HepG2 (cell line): ENCODE measurements at regions not wholly inside any gene's neighbourhood (a gene's known extent, or its start where the extent isn't known, plus 50 kb on each side); places are given as distances from the start of the nearest gene placed in this dataset.

Experiments used
- ATAC-seq: fragments of 200-7000 bp; cut with Tn5 transposase; 3 replicates; pipeline ENCODE4 v1.9.1; 2020; ENCODE audit warnings: mild to moderate bottlenecking, moderate library complexity
- BruUV-seq: library from RNA; stranded (reverse); fragments of 400-500 nt; replicated peaks from 2 replicates; lab custom pipeline; 2021; lab: Mats Ljungman, UMichigan
- CTCF ChIA-PET: fragments of 300-600 bp; formaldehyde crosslinking; extraction: SDS; loops from one replicate; lab custom pipeline; 2021; ENCODE audit warnings: low total read pairs, inconsistent platforms, low intra/inter-chr PET ratio; lab: Yijun Ruan, JAX
- POLR2A ChIA-PET: fragments of 350-600 bp; sonication (Branson Sonifier 250); formaldehyde crosslinking; loops from one replicate; lab custom pipeline; 2020; ENCODE audit warnings: antibody characterized with exemption, inconsistent platforms; lab: Yijun Ruan, JAX
- DNase-seq: peaks from one replicate; pipeline ENCODE4 v3.0.0-alpha.2; 2015; ENCODE audit warnings: low spot score
- FAIRE-seq: peaks from 3 replicates; lab custom pipeline; 2011; peaks lifted over from hg19 to GRCh38; lab: Jason Lieb, UNC
- H2AFZ ChIP-seq: one replicate; pipeline ENCODE4 v1.6.1; 2011; ENCODE audit warnings: low read length, inconsistent platforms
- H3K27ac ChIP-seq: fragments of 300-600 bp; 3 replicates; pipeline ENCODE4 v1.8.0; 2011; ENCODE audit warnings: mixed run types, mild to moderate bottlenecking, mixed read lengths, low read length, inconsistent platforms; ENCODE audit not compliant: insufficient read depth; ENCODE audit errors: extremely low read length
- H3K27me3 ChIP-seq, 2 experiments: fragments of 200-600 bp in 1 of 2; 2 replicates in 1 of 2; 3 replicates in 1 of 2; pipeline versions ENCODE4 v1.6.0 to v1.8.0; 2011; ENCODE audit warnings: low read length in 2 of 2, mild to moderate bottlenecking in 2 of 2, moderate library complexity in 2 of 2, inconsistent platforms in 1 of 2; ENCODE audit not compliant: insufficient read depth in 2 of 2, control insufficient read depth in 1 of 2
- H3K36me3 ChIP-seq, 2 experiments: fragments of 200-600 bp in 1 of 2; replicated peaks in 1 of 2; 2 replicates in 1 of 2; 3 replicates in 1 of 2; pipeline versions ENCODE4 v1.5.1 to v1.8.0; 2011; ENCODE audit warnings: low read length in 2 of 2, inconsistent platforms in 1 of 2; ENCODE audit not compliant: insufficient read depth in 2 of 2, control insufficient read depth in 1 of 2
- H3K4me1 ChIP-seq: 2 replicates; pipeline ENCODE4 v1.5.1; 2012; ENCODE audit warnings: low read length, inconsistent platforms; ENCODE audit not compliant: insufficient read depth
- H3K4me2 ChIP-seq: 2 replicates; pipeline ENCODE4 v1.6.0; 2011; ENCODE audit warnings: low read depth, low read length, inconsistent platforms
- H3K4me3 ChIP-seq, 3 experiments: fragments of 200-600 bp in 1 of 3; sonication (generic), shearing (Covaris generic) in 1 of 3; replicated peaks in 1 of 3; 2 replicates each; pipeline ENCODE4 v1.5.1; 2011 to 2016; ENCODE audit warnings: low read length in 3 of 3, inconsistent platforms in 2 of 3, low read depth in 2 of 3, mild to moderate bottlenecking in 2 of 3, control low read depth in 1 of 3, mixed read lengths in 1 of 3; ENCODE audit not compliant: insufficient read depth in 1 of 3
- H3K79me2 ChIP-seq: one replicate; pipeline ENCODE4 v1.6.1; 2011; ENCODE audit warnings: low read length, inconsistent platforms; ENCODE audit not compliant: insufficient read depth
- H3K9ac ChIP-seq: 2 replicates; pipeline ENCODE4 v1.6.0; 2011; ENCODE audit warnings: mild to moderate bottlenecking, low read depth, low read length, inconsistent platforms; ENCODE audit not compliant: insufficient read depth
- H3K9me3 ChIP-seq: 2 replicates; pipeline ENCODE4 v1.5.1; 2012; ENCODE audit warnings: mild to moderate bottlenecking, low read length
- H4K20me1 ChIP-seq: 2 replicates; pipeline ENCODE4 v1.6.0; 2011; ENCODE audit warnings: inconsistent platforms, mild to moderate bottlenecking, low read length, moderate library complexity; ENCODE audit not compliant: insufficient read depth
- HMG20B ChIP-seq: conservative IDR thresholded peaks from 2 replicates; pipeline ENCODE4 v1.6.1; 2016; ENCODE audit warnings: missing genetic modification reagents, missing compliant biosample characterization
- ZNF234 ChIP-seq: sonication (generic); formaldehyde crosslinking; conservative IDR thresholded peaks from 2 replicates; pipeline ENCODE4 v1.5.1; 2020; ENCODE audit warnings: mild to moderate bottlenecking, missing genetic modification reagents
- ZNF326 ChIP-seq: sonication (generic); formaldehyde crosslinking; IDR thresholded peaks from 2 replicates; pipeline ENCODE4 v1.4.0; 2020; ENCODE audit warnings: missing genetic modification reagents, borderline replicate concordance
- WGBS: methylation state at CpG from one replicate; pipeline ENCODE4 v1.1.6; 2017; ENCODE audit warnings: low lambda C conversion rate; 5-methylcytosine and 5-hydroxymethylcytosine counted together
- in situ Hi-C: cut with HindIII; loops from 2 replicates; pipeline ENCODE4 v1.10.0; 2017; ENCODE audit warnings: low pct_unique_long_range_greater_than_20kb; ENCODE audit not compliant: extremely low pct_ligation_motif_present
- intact Hi-C: fragments of 100-400 bp; cut with micrococcal nuclease; formaldehyde crosslinking; loops from one replicate; pipeline ENCODE4 v1.10.0; 2022; ENCODE audit not compliant: unreplicated experiment
- TF ChIP-seq, protein P1 (sequence below): sonication (generic); formaldehyde crosslinking; IDR thresholded peaks from 2 replicates; pipeline ENCODE4 v1.4.0; 2020; ENCODE audit warnings: missing genetic modification reagents, mild to moderate bottlenecking, borderline replicate concordance
- TF ChIP-seq, protein P2 (sequence below): sonication (generic); formaldehyde crosslinking; IDR thresholded peaks from 2 replicates; pipeline ENCODE4 v1.4.0; 2020; ENCODE audit warnings: missing genetic modification reagents

DNA sequence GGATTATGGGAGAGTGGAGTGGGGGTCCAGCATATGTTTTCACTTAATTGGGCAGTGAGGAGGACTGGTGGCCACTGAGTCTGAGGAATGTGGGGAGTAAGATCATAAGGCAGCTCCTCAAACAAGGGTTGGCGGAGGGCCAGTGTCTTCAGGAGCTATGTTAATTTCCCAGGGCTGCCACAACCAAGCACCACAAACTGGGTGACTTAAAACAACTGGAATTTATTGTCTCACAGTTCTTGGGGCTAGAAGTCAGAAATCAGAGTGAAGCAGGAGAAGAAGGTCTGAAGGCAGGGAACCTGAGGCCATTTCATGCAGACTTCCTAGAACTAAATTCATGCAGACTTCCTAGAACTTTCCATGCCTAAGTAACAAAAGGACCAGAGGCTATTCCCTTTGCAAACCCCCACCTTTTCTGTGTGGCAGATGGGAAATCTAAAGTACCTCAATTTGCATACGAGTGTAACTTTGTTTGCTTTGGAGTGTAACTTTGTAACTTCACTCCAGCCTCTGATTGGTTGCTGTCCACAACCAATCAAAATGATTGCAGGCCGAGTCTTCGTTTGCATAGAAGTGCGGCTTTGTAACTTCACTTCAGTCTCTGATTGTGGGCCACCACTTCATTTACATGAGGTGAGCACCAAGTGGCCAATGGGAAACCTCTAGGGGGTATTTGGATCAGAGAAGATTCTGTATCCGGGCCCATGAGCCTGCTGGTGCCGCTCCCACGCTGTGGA lies 50.5 kb upstream of the ZBED5 start:
- FAIRE-seq = no peak
- POLR2A ChIA-PET = no interaction called here
- no peak overlapping the region for H3K4me3 ChIP-seq
- TF ChIP-seq HMG20B (CRISPR knock-in tag) (no peak), ZNF234 (no peak), ZNF326 (CRISPR knock-in tag) (no peak)
- TF ChIP-seq, protein P1, sequence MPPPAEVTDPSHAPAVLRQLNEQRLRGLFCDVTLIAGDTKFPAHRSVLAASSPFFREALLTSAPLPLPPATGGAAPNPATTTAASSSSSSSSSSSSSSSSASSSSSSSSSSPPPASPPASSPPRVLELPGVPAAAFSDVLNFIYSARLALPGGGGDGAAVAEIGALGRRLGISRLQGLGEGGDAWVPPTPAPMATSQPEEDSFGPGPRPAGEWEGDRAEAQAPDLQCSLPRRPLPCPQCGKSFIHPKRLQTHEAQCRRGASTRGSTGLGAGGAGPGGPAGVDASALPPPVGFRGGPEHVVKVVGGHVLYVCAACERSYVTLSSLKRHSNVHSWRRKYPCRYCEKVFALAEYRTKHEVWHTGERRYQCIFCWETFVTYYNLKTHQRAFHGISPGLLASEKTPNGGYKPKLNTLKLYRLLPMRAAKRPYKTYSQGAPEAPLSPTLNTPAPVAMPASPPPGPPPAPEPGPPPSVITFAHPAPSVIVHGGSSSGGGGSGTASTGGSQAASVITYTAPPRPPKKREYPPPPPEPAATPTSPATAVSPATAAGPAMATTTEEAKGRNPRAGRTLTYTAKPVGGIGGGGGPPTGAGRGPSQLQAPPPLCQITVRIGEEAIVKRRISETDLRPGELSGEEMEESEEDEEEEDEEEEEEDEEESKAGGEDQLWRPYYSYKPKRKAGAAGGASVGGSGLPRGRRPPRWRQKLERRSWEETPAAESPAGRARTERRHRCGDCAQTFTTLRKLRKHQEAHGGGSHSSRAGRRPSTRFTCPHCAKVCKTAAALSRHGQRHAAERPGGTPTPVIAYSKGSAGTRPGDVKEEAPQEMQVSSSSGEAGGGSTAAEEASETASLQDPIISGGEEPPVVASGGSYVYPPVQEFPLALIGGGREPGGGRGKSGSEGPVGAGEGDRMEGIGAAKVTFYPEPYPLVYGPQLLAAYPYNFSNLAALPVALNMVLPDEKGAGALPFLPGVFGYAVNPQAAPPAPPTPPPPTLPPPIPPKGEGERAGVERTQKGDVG = no peak
- TF ChIP-seq, protein P2, sequence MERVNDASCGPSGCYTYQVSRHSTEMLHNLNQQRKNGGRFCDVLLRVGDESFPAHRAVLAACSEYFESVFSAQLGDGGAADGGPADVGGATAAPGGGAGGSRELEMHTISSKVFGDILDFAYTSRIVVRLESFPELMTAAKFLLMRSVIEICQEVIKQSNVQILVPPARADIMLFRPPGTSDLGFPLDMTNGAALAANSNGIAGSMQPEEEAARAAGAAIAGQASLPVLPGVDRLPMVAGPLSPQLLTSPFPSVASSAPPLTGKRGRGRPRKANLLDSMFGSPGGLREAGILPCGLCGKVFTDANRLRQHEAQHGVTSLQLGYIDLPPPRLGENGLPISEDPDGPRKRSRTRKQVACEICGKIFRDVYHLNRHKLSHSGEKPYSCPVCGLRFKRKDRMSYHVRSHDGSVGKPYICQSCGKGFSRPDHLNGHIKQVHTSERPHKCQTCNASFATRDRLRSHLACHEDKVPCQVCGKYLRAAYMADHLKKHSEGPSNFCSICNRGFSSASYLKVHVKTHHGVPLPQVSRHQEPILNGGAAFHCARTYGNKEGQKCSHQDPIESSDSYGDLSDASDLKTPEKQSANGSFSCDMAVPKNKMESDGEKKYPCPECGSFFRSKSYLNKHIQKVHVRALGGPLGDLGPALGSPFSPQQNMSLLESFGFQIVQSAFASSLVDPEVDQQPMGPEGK (CRISPR knock-in tag) = no peak
- TF ChIP-seq, all 625 proteins: peak for 0
- 44% methylated on average over 8 of the region's 8 CpGs for WGBS
- H3K27ac ChIP-seq = no peak overlapping the region
- no peak overlapping the region for H3K9ac ChIP-seq
- no peaks in the 10 kb centered on the region for H3K36me3 ChIP-seq
- CTCF ChIA-PET = no interaction called here
- no peaks in the 10 kb centered on the region for H3K9me3 ChIP-seq
- no peaks in the 10 kb centered on the region for H4K20me1 ChIP-seq
- DNase-seq (no peak), ATAC-seq (no peak)
- intact Hi-C loops = no loop called here
- H3K79me2 ChIP-seq = no peaks in the 10 kb centered on the region
- H3K4me2 ChIP-seq = no peak overlapping the region
- no peaks in the 10 kb centered on the region; a peak in 1 of 5 replicates for H3K27me3 ChIP-seq
- in situ Hi-C loops = loop anchor here (5.0 kb wide), 1 partner anchor 116 kb away; no protein-coding TSS in a partner anchor
- no peak overlapping the region for H2AFZ ChIP-seq
- H3K4me1 ChIP-seq = no peaks in the 10 kb centered on the region
- no TSS peak for BruUV-seq
